Left ventricle myocardium superior (tissue), 1 donor: ENCODE measurements at regions not wholly inside any gene's neighbourhood (a gene's known extent, or its start where the extent isn't known, plus 50 kb on each side); places are given as distances from the start of the nearest gene placed in this dataset.

Experiments
- ATAC-seq: fragments of 200-7000 bp; cut with Tn5 transposase; one replicate; pipeline ENCODE4 v1.9.1; 2020; ENCODE audit warnings: mild to moderate bottlenecking, moderate library complexity
- DNase-seq: peaks from one replicate; pipeline ENCODE4 v3.0.0-alpha.2; 2020
- intact Hi-C: fragments of 100-400 bp; cut with micrococcal nuclease; formaldehyde crosslinking; loops from one replicate; pipeline ENCODE4 v1.11.0; 2022
- donor health status: DM: no; HTN: yes; CAD: no; lungs with severe emphysema.

- DNase-seq, result no peak
- no peak for ATAC-seq
- intact Hi-C loops, result no loop called here
Measured at GRCh38 chrX:40331762-40332161, 234.0 kb upstream of the BCOR start.

- ATAC-seq (no peak), DNase-seq (no peak)
- intact Hi-C loops, result no loop called here
Measured at GRCh38 chrX:40331353-40331752, 233.6 kb upstream of the BCOR start.

- DNase-seq, result no peak
- ATAC-seq, result no peak
- intact Hi-C loops, result no loop called here
Measured at GRCh38 chrX:40329616-40330015, 231.9 kb upstream of the BCOR start.

- no peak for ATAC-seq
- intact Hi-C loops, result no loop called here
- no peak for DNase-seq
Measured at GRCh38 chrX:40327085-40327484, 229.3 kb upstream of the BCOR start.

GRCh38 chrX:40326186-40326965, 228.6 kb upstream of the BCOR start:
- DNase-seq (no peak), ATAC-seq (no peak)
- intact Hi-C loops, result no loop called here

GRCh38 chrX:40325161-40325560, 227.4 kb upstream of the BCOR start:
- no peak for DNase-seq
- intact Hi-C loops, result no loop called here

GRCh38 chrX:40323977-40324376, 226.2 kb upstream of the BCOR start:
- DNase-seq (no peak), ATAC-seq (no peak)
- intact Hi-C loops, result no loop called here

More at GRCh38 chrX:40325161-40325560, 227.4 kb upstream of the BCOR start:
- no peak for ATAC-seq

- intact Hi-C loops, result no loop called here
- no peak for ATAC-seq
- DNase-seq, result no peak
Measured at GRCh38 chrX:40320819-40321218, 223.1 kb upstream of the BCOR start.

- no peak for DNase-seq
- no peak for ATAC-seq
- intact Hi-C loops, result no loop called here
Measured at GRCh38 chrX:40318801-40319200, 221.0 kb upstream of the BCOR start.

GRCh38 chrX:40318076-40318475, 220.3 kb upstream of the BCOR start:
- ATAC-seq, result no peak
- no peak for DNase-seq
- intact Hi-C loops, result no loop called here

GRCh38 chrX:40316502-40316901, 218.7 kb upstream of the BCOR start:
- ATAC-seq (no peak), DNase-seq (no peak)
- intact Hi-C loops, result no loop called here

- intact Hi-C loops, result no loop called here
- ATAC-seq (no peak), DNase-seq (no peak)
Measured at GRCh38 chrX:40314070-40314469, 216.3 kb upstream of the BCOR start.

- intact Hi-C loops, result no loop called here
- DNase-seq, result no peak
- ATAC-seq, result no peak
Measured at GRCh38 chrX:40313269-40313668, 215.5 kb upstream of the BCOR start.

- intact Hi-C loops, result no loop called here
- ATAC-seq, result peak; percentile 33
- DNase-seq, result no peak
Measured at GRCh38 chrX:40310447-40310846, 212.7 kb upstream of the BCOR start.

GRCh38 chrX:40310016-40310415, 212.3 kb upstream of the BCOR start:
- DNase-seq (no peak), ATAC-seq (peak; percentile 53)
- intact Hi-C loops, result no loop called here

- intact Hi-C loops, result no loop called here
- DNase-seq, result no peak
- no peak for ATAC-seq
Measured at GRCh38 chrX:40307871-40308270, 210.1 kb upstream of the BCOR start.

GRCh38 chrX:40304115-40304514, 206.4 kb upstream of the BCOR start:
- no peak for ATAC-seq

GRCh38 chrX:40303256-40304077, 205.7 kb upstream of the BCOR start:
- ATAC-seq, result no peak
- intact Hi-C loops, result no loop called here
- DNase-seq, result no peak

More at GRCh38 chrX:40304115-40304514, 206.4 kb upstream of the BCOR start:
- intact Hi-C loops, result no loop called here
- no peak for DNase-seq

GRCh38 chrX:40300286-40300890, 202.6 kb upstream of the BCOR start:
- DNase-seq (no peak), ATAC-seq (no peak)
- intact Hi-C loops, result no loop called here

GRCh38 chrX:40299641-40300046, 201.9 kb upstream of the BCOR start:
- ATAC-seq, result no peak
- no peak for DNase-seq
- intact Hi-C loops, result no loop called here
